ENCODE measurements at regions not wholly inside any gene's neighbourhood (a gene's known extent, or its start where the extent isn't known, plus 50 kb on each side); places are given as distances from the start of the nearest gene placed in this dataset.

DNA sequence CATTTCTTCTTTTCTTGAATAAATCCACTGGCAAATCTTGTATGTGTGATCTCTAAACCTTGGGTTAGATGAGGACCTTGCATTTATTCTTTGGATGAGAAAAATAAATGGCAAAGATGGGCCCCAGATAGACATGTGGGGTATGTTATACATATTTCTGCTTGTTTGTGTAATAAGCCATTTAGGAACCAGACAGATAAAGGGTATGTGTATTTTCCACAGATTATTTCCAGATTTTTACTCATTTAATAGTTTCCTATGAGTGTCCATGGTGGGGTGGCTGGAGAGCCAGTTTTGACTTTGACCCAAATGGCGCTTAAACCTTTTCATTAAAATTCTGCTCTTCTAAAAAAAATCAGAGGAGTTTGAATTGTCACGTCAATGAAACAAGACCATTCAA, 102.8 kb downstream of the MYCN start:
- Histone ChIP-seq H3K9me3 (no peaks in the 10 kb centered on the region), H3K4me1 (ENCODE audit: control insufficient read depth in 1 of 2, low read depth in 2 of 2) (no peaks in the 10 kb centered on the region), H3K27ac (no peak overlapping the region), H3K27me3 (replicated peaks; ENCODE audit: insufficient read depth) (no peaks in the 10 kb centered on the region), H3K36me3 (no peaks in the 10 kb centered on the region), H3K4me3 (no peak overlapping the region)
- ATAC-seq (ENCODE audit: insufficient number of reproducible peaks, low FRiP score, low read depth) (no peak), DNase-seq (ENCODE audit: low spot score) (no peak)
- TF ChIP-seq, protein P1, sequence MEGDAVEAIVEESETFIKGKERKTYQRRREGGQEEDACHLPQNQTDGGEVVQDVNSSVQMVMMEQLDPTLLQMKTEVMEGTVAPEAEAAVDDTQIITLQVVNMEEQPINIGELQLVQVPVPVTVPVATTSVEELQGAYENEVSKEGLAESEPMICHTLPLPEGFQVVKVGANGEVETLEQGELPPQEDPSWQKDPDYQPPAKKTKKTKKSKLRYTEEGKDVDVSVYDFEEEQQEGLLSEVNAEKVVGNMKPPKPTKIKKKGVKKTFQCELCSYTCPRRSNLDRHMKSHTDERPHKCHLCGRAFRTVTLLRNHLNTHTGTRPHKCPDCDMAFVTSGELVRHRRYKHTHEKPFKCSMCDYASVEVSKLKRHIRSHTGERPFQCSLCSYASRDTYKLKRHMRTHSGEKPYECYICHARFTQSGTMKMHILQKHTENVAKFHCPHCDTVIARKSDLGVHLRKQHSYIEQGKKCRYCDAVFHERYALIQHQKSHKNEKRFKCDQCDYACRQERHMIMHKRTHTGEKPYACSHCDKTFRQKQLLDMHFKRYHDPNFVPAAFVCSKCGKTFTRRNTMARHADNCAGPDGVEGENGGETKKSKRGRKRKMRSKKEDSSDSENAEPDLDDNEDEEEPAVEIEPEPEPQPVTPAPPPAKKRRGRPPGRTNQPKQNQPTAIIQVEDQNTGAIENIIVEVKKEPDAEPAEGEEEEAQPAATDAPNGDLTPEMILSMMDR (IDR thresholded peaks at IDR 0.05) = no peak

DNA sequence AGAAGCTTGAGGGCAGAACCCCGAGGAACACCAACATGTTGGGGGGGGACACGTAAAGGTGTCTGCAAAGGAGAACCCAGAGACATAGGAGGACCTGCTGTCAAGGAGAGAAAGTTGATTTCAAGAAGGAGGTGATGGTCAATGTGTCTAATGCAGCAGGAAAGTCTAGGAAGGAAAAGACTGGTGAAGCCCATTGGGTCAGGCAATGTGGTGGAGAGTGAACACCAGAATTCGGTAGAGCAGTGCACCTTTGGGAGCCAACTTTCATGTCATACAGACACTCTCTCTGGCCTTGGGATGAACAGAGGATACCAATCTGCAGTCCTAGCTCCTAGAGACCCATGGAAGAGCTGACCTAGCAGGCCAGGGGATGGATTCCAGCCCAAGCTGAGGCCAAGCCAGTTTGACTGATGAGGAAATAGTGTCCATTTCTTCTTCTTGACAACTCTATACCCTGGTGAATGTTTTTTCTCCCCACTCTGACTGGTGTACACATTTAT, 101.9 kb downstream of the MYCN start:
- Histone ChIP-seq H3K36me3 (no peaks in the 10 kb centered on the region), H3K4me1 (ENCODE audit: control insufficient read depth in 1 of 2, low read depth in 2 of 2) (no peaks in the 10 kb centered on the region), H3K9me3 (no peaks in the 10 kb centered on the region), H3K27me3 (replicated peaks; ENCODE audit: insufficient read depth) (no peaks in the 10 kb centered on the region), H3K4me3 (no peak overlapping the region), H3K27ac (no peak overlapping the region)
- TF ChIP-seq, protein P1 (IDR thresholded peaks at IDR 0.05) = no peak
- ATAC-seq (ENCODE audit: insufficient number of reproducible peaks, low FRiP score, low read depth) (no peak), DNase-seq (ENCODE audit: low spot score) (no peak)

DNA sequence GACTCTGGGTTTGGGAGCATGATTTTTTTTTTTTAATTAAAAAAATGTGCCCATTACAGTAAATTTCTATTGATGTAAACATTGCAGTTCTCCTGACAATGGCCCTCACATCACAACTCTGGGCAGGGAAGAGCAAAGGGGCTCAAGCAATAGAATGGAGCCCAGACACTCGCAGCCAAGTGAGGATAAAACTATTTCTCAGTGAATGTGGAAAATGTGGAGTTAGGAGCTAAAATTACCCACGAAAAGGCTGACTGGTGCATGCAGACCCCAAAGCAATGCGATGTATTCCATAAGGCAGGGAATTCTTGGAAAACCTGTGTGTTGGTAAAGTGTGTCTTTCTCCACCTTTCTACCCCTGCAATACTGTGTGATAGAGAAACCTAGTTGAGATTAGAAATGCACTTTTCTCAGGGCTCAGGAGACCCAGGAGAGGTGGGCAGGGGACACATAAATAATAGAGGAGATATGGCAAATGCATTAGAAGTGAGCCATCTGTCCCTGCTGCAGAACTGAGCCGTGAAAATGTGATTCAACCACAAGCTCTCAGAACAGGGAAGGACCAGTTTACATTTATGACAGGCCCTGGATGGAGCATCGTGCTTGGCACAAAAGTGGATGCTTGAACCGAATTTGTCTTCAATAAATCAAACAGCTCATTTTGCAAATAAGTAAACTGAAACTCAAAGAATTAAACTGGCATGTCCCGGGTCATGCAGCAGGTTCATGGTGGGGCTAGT, 100.1 kb downstream of the MYCN start:
- ATAC-seq (ENCODE audit: insufficient number of reproducible peaks, low FRiP score, low read depth) = no peak
- TF ChIP-seq, protein P1 (IDR thresholded peaks at IDR 0.05) = no peak
- Histone ChIP-seq H3K4me3 (no peak overlapping the region), H3K27me3 (replicated peaks; ENCODE audit: insufficient read depth) (no peaks in the 10 kb centered on the region), H3K9me3 (no peaks in the 10 kb centered on the region), H3K27ac (no peak overlapping the region), H3K36me3 (no peaks in the 10 kb centered on the region), H3K4me1 (ENCODE audit: control insufficient read depth in 1 of 2, low read depth in 2 of 2) (no peaks in the 10 kb centered on the region)
- no peak for DNase-seq (ENCODE audit: low spot score)

DNA sequence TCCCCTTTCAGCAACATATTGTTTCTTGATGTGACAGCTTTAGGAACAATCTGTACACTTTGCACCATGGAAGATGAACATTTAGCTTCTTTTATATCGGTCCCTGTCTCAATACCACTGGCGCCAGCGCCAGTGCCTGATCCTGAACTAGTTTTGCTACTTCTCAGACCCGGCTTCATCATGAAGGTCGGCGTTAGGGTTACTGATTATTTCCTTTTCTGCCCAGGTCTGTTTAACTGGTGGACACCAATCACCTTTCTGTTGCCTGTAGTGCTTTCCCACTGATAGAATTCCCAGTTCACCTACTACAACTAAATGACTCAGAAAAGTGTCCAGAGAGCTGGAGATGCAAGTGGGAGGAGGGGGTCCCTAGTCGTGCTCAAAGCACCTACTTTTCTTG, 99.5 kb downstream of the MYCN start:
- TF ChIP-seq, protein P1 (IDR thresholded peaks at IDR 0.05) = no peak
- H3K36me3 ChIP-seq = no peaks in the 10 kb centered on the region
- DNase-seq (ENCODE audit: low spot score) (no peak), ATAC-seq (ENCODE audit: insufficient number of reproducible peaks, low FRiP score, low read depth) (no peak)
- no peak overlapping the region for H3K27ac ChIP-seq
- no peaks in the 10 kb centered on the region for H3K4me1 ChIP-seq (ENCODE audit: control insufficient read depth in 1 of 2, low read depth in 2 of 2)
- no peak overlapping the region for H3K4me3 ChIP-seq
- H3K27me3 ChIP-seq (replicated peaks; ENCODE audit: insufficient read depth) = no peaks in the 10 kb centered on the region
- H3K9me3 ChIP-seq = no peaks in the 10 kb centered on the region

DNA sequence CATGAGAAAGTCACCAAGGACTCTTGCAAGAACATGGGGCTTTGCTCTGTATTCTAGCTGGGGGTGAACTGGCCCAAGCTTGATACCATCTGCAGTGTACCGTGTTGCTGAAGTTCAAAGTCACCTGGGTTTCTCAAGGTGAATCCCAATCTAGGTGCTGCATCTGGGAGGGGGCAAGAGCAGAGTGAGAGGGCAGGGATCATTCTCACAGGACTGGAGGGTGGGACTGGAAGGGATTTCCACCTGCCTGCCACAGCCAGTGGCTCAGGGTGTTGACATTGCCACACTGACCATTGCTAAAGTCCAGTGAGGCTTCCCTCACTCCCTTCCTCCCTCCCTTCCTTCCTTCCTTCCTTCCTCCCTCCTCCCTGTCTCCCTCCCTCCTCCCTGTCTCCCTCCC, 98.7 kb downstream of the MYCN start:
- Histone ChIP-seq H3K27ac (no peak overlapping the region), H3K27me3 (replicated peaks; ENCODE audit: insufficient read depth) (no peaks in the 10 kb centered on the region), H3K4me3 (no peak overlapping the region), H3K4me1 (ENCODE audit: control insufficient read depth in 1 of 2, low read depth in 2 of 2) (no peaks in the 10 kb centered on the region), H3K9me3 (no peaks in the 10 kb centered on the region), H3K36me3 (no peaks in the 10 kb centered on the region)
- DNase-seq (ENCODE audit: low spot score) (no peak), ATAC-seq (ENCODE audit: insufficient number of reproducible peaks, low FRiP score, low read depth) (no peak)
- TF ChIP-seq, protein P1 (IDR thresholded peaks at IDR 0.05) = no peak
